ENCODE measurements at regions not wholly inside any gene's neighbourhood (a gene's known extent, or its start where the extent isn't known, plus 50 kb on each side); places are given as distances from the start of the nearest gene placed in this dataset.

DNA sequence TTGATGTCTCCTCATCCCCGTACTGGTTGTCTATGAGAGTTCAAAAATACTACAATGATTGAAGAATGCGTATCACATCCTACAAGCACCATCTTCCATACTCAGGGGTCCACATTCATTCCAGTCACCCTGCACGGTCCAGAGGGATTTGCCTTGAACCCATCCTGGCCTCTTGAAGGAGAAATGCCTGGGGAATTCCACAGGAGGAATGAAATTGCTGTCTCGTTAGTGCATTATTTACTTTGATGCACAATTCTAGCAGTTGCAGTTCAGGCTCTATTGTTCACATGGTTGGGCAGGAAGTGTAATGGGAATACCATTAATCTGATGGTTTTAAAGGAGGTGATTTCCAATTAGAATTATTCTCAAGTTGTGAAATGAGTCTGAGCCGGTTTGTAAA, 369.1 kb upstream of the XYLT1 start:
- Mint-ChIP-seq H3K27me3 (peaks cover 13% of the 10 kb centered on the region), H3K4me3 (no peak overlapping the region), H3K4me1 (peaks cover 4% of the 10 kb centered on the region), H3K27ac (no peak overlapping the region), H3K9me3 (no peaks in the 10 kb centered on the region), H3K36me3 (ENCODE audit: low read depth) (no peaks in the 10 kb centered on the region)
- ATAC-seq (replicated peaks) = no peak

DNA sequence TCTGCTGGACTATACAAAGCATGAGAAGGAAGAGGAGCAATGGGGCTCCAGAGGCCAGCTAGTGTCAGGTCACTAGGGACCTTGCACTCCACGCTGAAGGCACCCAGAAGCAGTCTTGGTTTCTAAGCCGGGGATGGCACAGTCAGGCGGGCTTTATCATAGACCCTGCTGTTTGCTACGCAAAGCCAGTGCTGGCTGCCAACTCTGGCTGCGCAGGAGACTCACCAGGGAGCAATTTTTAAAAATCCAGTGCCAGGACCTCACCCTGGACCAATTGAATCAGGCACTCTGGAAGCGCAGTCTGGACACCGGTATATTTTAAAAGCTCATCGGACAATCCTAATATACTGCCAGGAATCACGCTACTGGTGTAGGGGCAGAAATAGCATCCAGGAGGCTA, 368.5 kb upstream of the XYLT1 start:
- Mint-ChIP-seq H3K27me3 (peaks cover 13% of the 10 kb centered on the region), H3K4me3 (no peak overlapping the region), H3K4me1 (peaks cover 4% of the 10 kb centered on the region), H3K9me3 (no peaks in the 10 kb centered on the region), H3K36me3 (ENCODE audit: low read depth) (no peaks in the 10 kb centered on the region), H3K27ac (no peak overlapping the region)
- ATAC-seq (replicated peaks) = no peak

DNA sequence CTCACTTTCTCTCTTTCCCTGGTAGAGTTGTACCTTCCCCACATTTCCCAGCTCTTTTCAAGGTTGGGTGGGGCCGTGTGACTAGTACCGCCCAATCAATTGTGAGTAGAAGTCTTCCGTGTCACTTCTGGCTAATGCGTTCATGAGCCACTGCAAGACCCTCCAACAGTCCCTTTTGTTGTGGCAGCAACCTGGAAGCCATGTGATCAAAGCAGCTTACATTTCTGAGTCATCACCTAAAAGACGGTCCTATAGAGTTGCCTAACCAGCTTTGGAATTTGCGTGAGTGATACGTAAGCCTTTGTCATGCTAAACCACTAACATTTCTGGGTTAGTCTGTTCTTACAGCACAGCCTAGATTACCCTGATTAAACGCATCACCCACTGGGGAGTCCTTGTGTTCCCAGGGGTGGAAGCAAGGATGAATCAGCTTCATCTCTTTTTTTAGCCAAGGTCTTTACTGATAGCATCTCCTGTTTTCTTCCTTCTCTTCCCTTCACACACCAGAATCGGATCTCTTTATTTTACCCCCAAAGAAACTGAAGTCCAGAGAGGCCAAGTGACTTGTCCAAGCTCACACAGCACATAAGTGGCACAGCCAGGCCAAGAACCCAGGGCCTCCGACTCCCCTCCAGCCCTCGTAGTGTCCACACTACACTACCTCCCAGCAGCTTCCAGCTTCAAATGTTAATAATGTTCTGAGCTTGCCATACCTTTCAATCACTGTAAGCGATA, 366.3 kb upstream of the XYLT1 start:
- Mint-ChIP-seq H3K4me3 (no peak overlapping the region), H3K27me3 (peaks cover 13% of the 10 kb centered on the region), H3K36me3 (ENCODE audit: low read depth) (no peaks in the 10 kb centered on the region), H3K4me1 (peaks cover 4% of the 10 kb centered on the region), H3K27ac (no peak overlapping the region), H3K9me3 (no peaks in the 10 kb centered on the region)
- peak; percentile 72 for ATAC-seq (replicated peaks)

DNA sequence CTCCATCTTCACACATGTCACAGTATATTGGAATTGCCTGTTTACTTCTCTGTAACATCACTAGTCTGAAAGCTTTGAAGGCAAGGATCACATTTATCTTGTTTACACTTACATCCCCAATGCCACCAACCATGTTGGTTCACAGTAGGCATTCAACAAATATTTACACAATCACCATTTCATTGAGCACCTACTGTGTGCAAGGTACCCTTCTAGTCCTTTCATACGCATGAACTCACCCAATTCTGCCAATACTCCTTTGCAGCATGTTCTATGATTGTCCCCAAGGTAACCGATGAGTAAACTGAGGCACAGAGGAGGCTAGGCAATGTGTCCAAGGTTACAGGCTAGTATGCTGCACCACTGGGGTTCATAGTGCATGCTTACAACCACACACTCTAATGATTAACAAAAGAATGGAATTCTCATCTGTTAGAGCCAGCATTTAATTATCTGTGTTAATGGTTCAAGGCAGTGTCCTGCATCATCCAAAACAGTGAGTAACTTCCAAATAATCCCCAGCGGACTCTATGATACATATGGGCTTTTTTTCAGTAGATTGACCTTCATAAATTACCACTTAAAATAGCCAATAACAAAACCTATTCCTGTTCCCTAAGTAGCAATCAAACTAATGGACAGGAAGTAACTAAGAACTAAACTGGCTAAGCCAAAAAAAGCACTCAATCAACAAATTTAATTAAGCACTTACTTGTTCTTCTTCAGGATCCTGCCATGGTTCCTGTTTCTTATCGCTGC, 364.5 kb upstream of the XYLT1 start:
- H3K27me3 Mint-ChIP-seq = peaks cover 4% of the 10 kb centered on the region
- H3K4me3 Mint-ChIP-seq = no peak overlapping the region
- no peak overlapping the region for H3K27ac Mint-ChIP-seq
- H3K9me3 Mint-ChIP-seq = no peaks in the 10 kb centered on the region
- no peak for ATAC-seq (replicated peaks)
- no peaks in the 10 kb centered on the region for H3K36me3 Mint-ChIP-seq (ENCODE audit: low read depth)
- no peaks in the 10 kb centered on the region for H3K4me1 Mint-ChIP-seq

DNA sequence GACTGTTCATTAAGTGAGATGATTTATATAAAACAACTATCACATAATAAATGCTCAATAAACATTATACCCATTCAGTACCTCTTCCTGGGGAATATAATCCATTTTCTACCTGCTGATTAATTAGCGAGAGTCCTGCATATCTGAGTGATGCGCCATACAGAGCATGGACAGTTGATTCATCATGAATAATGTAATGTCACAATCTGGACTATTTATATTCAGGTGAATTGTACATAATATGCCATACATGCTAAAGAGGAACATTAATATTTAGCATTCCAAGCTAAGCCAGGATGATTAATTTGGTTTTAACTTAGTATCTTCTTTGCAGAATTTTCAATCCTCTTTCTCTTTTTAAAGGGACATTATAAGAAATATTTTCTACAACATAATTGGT, 362.0 kb upstream of the XYLT1 start:
- no peaks in the 10 kb centered on the region for H3K27me3 Mint-ChIP-seq
- no peaks in the 10 kb centered on the region for H3K4me1 Mint-ChIP-seq
- H3K4me3 Mint-ChIP-seq = no peak overlapping the region
- H3K27ac Mint-ChIP-seq = no peak overlapping the region
- H3K9me3 Mint-ChIP-seq = no peaks in the 10 kb centered on the region
- H3K36me3 Mint-ChIP-seq (ENCODE audit: low read depth) = no peaks in the 10 kb centered on the region
- no peak for ATAC-seq (replicated peaks)

DNA sequence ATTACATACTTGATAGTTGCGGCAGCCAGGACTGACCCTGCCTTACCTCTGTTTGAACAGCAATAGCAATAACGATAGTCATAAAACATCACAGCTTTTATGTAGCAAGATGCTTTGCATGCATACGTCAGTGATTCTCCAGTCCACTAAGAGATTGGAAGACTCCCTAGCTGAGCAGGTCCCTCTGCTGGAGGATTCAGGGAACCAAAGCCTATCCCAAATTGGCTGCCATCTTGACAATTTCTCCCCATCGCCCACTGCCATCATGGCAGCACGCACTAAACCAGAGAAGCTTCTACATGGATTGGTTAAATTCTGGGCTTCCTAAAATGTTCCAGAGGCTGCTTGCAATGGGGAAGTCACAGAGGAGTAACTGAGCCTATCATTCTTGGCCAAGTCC, 360.6 kb upstream of the XYLT1 start:
- H3K27me3 Mint-ChIP-seq = no peaks in the 10 kb centered on the region
- no peaks in the 10 kb centered on the region for H3K36me3 Mint-ChIP-seq (ENCODE audit: low read depth)
- H3K9me3 Mint-ChIP-seq = no peaks in the 10 kb centered on the region
- H3K27ac Mint-ChIP-seq = no peak overlapping the region
- ATAC-seq (replicated peaks) = no peak
- no peaks in the 10 kb centered on the region for H3K4me1 Mint-ChIP-seq
- H3K4me3 Mint-ChIP-seq = no peak overlapping the region

DNA sequence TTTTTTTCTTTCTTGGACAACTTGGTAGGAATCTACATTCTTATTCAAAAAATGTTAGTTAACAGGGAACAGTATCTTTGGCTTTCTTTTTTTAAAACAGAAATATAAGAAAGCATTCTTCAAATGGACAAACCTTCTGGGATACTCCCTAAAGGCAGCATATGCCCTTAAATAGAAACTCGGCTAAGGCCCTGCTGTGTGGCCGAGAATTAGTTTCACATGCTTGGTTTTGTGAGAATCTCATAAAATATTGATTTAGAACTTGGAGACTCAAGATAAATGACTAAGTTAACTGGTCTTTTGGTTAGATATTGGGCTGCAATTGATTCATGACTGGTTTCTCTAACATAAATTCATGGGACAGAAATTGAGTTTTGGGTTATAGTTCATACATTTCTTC, 359.9 kb upstream of the XYLT1 start:
- H3K36me3 Mint-ChIP-seq (ENCODE audit: low read depth) = no peaks in the 10 kb centered on the region
- H3K4me1 Mint-ChIP-seq = no peaks in the 10 kb centered on the region
- H3K27me3 Mint-ChIP-seq = no peaks in the 10 kb centered on the region
- no peak overlapping the region for H3K4me3 Mint-ChIP-seq
- H3K27ac Mint-ChIP-seq = no peak overlapping the region
- H3K9me3 Mint-ChIP-seq = no peaks in the 10 kb centered on the region
- ATAC-seq (replicated peaks) = no peak

DNA sequence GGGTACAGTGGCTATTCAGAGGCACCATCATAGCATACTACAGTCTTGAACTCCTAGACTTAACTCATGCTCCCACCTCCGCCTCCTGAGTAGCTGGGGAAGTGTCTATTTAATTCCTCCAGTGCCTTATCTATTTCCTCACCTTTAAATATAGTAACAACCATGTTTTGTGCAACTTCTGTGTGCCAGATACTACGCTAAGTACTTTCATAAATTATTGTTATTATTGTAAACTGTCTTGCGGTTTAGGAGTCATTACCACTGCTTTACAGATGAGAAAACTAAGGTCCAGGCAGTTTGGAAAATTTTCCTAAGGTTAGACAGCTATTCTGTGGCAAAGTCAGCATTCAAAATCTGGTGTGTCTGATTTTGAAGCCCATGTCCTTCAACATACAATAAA, 359.1 kb upstream of the XYLT1 start:
- Mint-ChIP-seq H3K4me1 (no peaks in the 10 kb centered on the region), H3K4me3 (no peak overlapping the region), H3K27me3 (no peaks in the 10 kb centered on the region), H3K9me3 (no peaks in the 10 kb centered on the region), H3K36me3 (ENCODE audit: low read depth) (no peaks in the 10 kb centered on the region), H3K27ac (no peak overlapping the region)
- no peak for ATAC-seq (replicated peaks)

DNA sequence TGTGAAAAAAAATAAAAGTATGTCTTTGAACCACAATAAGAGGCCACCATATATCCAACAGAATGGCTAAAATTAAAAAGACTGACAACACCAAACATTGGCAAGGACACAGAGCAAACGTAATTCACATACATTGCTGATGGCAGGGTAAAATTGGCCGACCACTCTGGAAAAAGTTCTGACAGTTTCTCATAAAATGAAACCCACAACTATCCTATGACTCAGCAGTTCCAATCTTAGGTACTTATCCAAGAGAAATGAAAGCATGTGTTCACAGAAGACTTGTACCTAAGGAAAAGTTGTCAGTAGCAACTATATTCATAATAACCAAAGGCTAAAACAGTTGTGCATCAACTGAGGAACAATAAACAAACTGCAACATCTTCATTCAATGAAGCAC, 357.3 kb upstream of the XYLT1 start:
- Mint-ChIP-seq H3K9me3 (no peaks in the 10 kb centered on the region), H3K4me3 (no peak overlapping the region), H3K27ac (no peak overlapping the region), H3K27me3 (no peaks in the 10 kb centered on the region), H3K4me1 (no peaks in the 10 kb centered on the region), H3K36me3 (ENCODE audit: low read depth) (no peaks in the 10 kb centered on the region)
- no peak for ATAC-seq (replicated peaks)

DNA sequence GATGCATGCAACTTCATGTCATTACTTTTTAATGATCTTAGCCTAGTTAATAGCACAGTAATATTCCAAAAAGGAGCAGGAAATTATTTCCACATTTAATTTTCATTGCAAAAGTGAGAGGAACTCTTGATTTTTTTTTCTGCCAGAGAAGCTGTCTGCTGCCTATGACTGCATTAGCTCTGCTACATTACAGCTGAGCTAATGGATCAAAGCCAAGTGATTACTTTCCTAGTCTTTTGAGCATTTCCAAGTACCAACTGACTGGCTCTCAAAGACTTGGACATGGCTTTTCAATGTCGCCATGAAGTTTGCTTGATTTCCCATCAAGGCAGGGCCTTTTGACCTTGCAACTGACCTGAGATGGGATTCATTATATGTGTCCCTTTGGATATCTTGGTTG, 356.6 kb upstream of the XYLT1 start:
- no peak overlapping the region for H3K27ac Mint-ChIP-seq
- no peaks in the 10 kb centered on the region for H3K36me3 Mint-ChIP-seq (ENCODE audit: low read depth)
- H3K4me1 Mint-ChIP-seq = no peaks in the 10 kb centered on the region
- no peaks in the 10 kb centered on the region for H3K9me3 Mint-ChIP-seq
- ATAC-seq (replicated peaks) = no peak
- H3K27me3 Mint-ChIP-seq = no peaks in the 10 kb centered on the region
- H3K4me3 Mint-ChIP-seq = no peak overlapping the region

DNA sequence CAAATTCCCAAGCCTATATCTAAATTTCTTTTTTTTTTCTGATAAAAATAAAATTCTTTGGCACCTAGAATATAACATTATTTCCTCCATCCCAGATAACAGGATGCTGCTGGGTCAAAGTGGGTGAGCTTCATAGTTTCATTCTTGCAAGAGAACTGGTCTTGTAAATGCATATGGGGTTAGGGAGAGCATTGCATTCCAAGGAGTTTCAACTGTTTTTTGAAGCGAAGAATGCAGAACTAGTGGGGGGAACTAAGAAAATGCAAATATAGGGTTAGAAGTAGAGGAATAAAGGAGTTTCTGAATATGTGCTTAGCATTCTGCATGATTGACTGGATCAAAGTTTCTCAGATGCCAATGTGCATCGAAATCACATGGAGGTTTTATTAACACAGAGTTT, 347.2 kb upstream of the XYLT1 start:
- Mint-ChIP-seq H3K4me1 (no peaks in the 10 kb centered on the region), H3K4me3 (no peak overlapping the region), H3K27ac (no peak overlapping the region), H3K9me3 (no peaks in the 10 kb centered on the region), H3K36me3 (ENCODE audit: low read depth) (no peaks in the 10 kb centered on the region), H3K27me3 (peaks cover 11% of the 10 kb centered on the region)
- ATAC-seq (replicated peaks) = no peak

DNA sequence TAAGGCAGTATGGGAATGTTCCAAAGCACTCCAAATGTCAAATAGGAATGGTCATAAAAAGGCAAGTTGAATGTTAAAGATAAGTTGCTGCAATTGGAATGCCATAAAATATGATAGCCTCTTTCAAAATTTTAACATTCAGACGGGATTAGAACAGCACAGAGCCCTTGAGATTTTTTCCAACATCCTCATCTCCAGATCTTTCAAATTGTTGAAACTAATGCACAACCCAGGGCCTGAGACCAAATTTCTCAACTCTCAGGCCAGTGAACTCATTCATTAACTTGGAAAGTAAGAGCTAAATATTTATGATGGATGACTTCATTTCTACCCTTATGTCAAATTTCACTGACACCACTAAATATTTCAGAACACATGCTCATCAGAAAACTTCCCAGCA, 346.5 kb upstream of the XYLT1 start:
- Mint-ChIP-seq H3K27ac (no peak overlapping the region), H3K9me3 (no peaks in the 10 kb centered on the region), H3K4me1 (no peaks in the 10 kb centered on the region), H3K27me3 (peaks cover 11% of the 10 kb centered on the region), H3K4me3 (no peak overlapping the region), H3K36me3 (ENCODE audit: low read depth) (no peaks in the 10 kb centered on the region)
- no peak for ATAC-seq (replicated peaks)

DNA sequence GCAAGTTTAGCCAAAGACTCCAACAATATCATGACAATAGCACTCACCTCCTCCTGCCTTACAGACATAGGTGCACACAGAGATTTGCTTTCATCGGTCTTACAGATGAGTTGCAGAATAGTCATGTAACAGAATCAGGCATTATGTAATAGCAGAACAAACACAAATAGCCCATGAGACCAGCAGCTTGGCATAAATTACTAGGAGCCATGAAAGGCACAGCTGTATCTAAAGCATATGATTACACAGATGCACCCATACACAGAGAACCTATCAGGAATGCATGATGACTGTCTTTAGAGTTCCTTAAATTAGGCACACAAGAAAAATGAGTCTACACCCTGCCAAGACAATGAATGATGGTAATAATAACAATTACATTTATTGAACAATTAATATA, 342.0 kb upstream of the XYLT1 start:
- no peaks in the 10 kb centered on the region for H3K9me3 Mint-ChIP-seq
- H3K4me3 Mint-ChIP-seq = no peak overlapping the region
- H3K27me3 Mint-ChIP-seq = peaks cover 4% of the 10 kb centered on the region
- no peak overlapping the region for H3K27ac Mint-ChIP-seq
- no peaks in the 10 kb centered on the region for H3K4me1 Mint-ChIP-seq
- no peak for ATAC-seq (replicated peaks)
- no peaks in the 10 kb centered on the region for H3K36me3 Mint-ChIP-seq (ENCODE audit: low read depth)

DNA sequence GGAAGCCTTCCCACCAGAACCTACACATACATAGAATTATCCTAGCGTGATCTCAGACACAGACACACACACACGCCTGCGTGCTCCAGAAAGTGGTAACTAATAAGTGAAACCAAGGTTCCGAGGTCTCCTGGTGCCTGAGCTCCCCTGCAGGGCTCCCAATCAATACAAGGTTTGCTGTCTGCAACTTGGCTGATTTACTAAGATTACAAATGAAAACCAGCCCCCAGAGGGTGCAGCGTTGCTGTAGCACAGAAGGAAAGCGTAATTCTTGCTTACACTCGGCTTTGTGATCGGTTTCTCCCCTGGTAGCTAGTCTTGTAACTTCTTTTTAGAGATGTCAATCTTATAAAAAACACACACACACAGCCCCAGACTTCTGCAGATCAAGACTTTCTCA, 334.1 kb upstream of the XYLT1 start:
- no peaks in the 10 kb centered on the region for H3K4me1 Mint-ChIP-seq
- no peak overlapping the region for H3K4me3 Mint-ChIP-seq
- H3K27ac Mint-ChIP-seq = no peak overlapping the region
- ATAC-seq (replicated peaks) = no peak
- H3K27me3 Mint-ChIP-seq = peaks cover 27% of the 10 kb centered on the region
- no peaks in the 10 kb centered on the region for H3K9me3 Mint-ChIP-seq
- H3K36me3 Mint-ChIP-seq (ENCODE audit: low read depth) = no peaks in the 10 kb centered on the region

DNA sequence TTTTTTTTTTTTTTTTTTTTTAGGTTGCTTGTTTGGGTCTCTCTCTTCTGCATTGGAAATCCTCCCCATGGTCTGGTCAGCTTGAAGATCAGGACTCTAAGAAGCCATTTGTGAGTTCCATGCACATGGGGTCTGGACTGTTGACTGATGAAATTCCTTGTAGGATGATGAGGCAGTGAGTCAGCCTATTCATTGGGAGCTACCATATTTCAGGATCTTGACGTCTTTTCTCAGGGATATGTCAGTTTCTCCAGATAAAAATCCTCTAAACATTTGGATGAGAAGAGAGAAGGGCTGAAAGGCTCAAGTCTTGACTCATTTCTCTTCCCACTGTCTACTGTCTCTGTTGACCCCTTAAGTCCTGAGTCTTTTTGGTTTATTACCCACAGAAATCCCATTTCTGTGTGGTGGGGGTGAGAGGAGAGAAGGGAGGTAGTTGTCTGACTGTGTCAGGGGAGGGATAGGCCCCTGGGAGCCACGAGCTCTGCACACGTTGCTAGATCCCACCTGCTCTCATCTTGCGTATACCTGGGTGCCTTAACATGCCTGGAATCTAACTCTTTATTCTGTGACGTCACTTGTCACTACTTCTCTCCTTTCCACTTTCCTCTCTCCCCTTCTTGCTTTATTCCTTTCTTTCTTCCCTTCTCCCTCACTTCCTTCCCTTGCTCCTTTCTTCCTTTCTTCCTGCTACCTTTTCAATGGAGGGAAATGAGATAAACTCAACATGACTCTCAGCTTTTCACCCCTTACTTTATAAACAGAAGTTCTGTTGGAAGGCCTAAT, 333.1 kb upstream of the XYLT1 start:
- no peaks in the 10 kb centered on the region for H3K9me3 Mint-ChIP-seq
- ATAC-seq (replicated peaks) = no peak
- no peaks in the 10 kb centered on the region for H3K36me3 Mint-ChIP-seq (ENCODE audit: low read depth)
- H3K4me3 Mint-ChIP-seq = no peak overlapping the region
- H3K4me1 Mint-ChIP-seq = no peaks in the 10 kb centered on the region
- no peak overlapping the region for H3K27ac Mint-ChIP-seq
- peaks cover 27% of the 10 kb centered on the region for H3K27me3 Mint-ChIP-seq

All from activated T-helper 17 cell treated with anti-CD3 and anti-CD28 coated beads, Interleukin-2, amount 50 U/mL, for 72 hours (primary cell).